Stimulated activated CD4-positive, alpha-beta T cell treated with anti-CD3 and anti-CD28 coated beads, Interleukin-4, amount 100 ng/mL, for 24 hours (primary cell): ENCODE measurements at regions not wholly inside any gene's neighbourhood (a gene's known extent, or its start where the extent isn't known, plus 50 kb on each side); places are given as distances from the start of the nearest gene placed in this dataset.
"Not testable (repeated sequence)": the region's sequence is repeated elsewhere in the genome, so short reads cannot be mapped to it uniquely, and the experiment has no call there.

ENCODE experiments used
- DNase-seq: peaks from one replicate; pipeline ENCODE4 v3.0.0-alpha.2; 2020

GRCh38 chr5:167918813-167919483, 372.5 kb upstream of the WWC1 start:
- no peak for DNase-seq

GRCh38 chr5:167920589-167920988, 370.9 kb upstream of the WWC1 start:
- no peak for DNase-seq

GRCh38 chr5:167921796-167922195, 369.6 kb upstream of the WWC1 start:
- no peak for DNase-seq

- no peak for DNase-seq
Measured at GRCh38 chr5:167923396-167923795, 368.0 kb upstream of the WWC1 start.

GRCh38 chr5:167929841-167930240, 361.6 kb upstream of the WWC1 start:
- no peak for DNase-seq

- no peak for DNase-seq
Measured at GRCh38 chr5:167934551-167934971, 356.9 kb upstream of the WWC1 start.

GRCh38 chr5:167936022-167936421, 355.4 kb upstream of the WWC1 start:
- no peak for DNase-seq

GRCh38 chr5:167936944-167937634, 354.4 kb upstream of the WWC1 start:
- no peak for DNase-seq

- DNase-seq = no peak
Measured at GRCh38 chr5:167937635-167937998, 353.8 kb upstream of the WWC1 start.

- DNase-seq = no peak
Measured at GRCh38 chr5:167939686-167940085, 351.8 kb upstream of the WWC1 start.

GRCh38 chr5:167940911-167941310, 350.5 kb upstream of the WWC1 start:
- DNase-seq = no peak

GRCh38 chr5:167941556-167941955, 349.9 kb upstream of the WWC1 start:
- not testable (repeated sequence) for DNase-seq

- no peak for DNase-seq
Measured at GRCh38 chr5:167943343-167943742, 348.1 kb upstream of the WWC1 start.

GRCh38 chr5:167944121-167944852, 347.2 kb upstream of the WWC1 start:
- no peak for DNase-seq

- no peak for DNase-seq
Measured at GRCh38 chr5:167945542-167946384, 345.7 kb upstream of the WWC1 start.

GRCh38 chr5:167947306-167947705, 344.1 kb upstream of the WWC1 start:
- no peak for DNase-seq

- no peak for DNase-seq
Measured at GRCh38 chr5:167948251-167948650, 343.2 kb upstream of the WWC1 start.

GRCh38 chr5:167949435-167949834, 342.0 kb upstream of the WWC1 start:
- DNase-seq = no peak

- no peak for DNase-seq
Measured at GRCh38 chr5:167950126-167950721, 341.2 kb upstream of the WWC1 start.

GRCh38 chr5:167951116-167951515, 340.3 kb upstream of the WWC1 start:
- DNase-seq = no peak

- DNase-seq = no peak
Measured at GRCh38 chr5:167952278-167952995, 339.0 kb upstream of the WWC1 start.
